ENCODE measurements at regions not wholly inside any gene's neighbourhood (a gene's known extent, or its start where the extent isn't known, plus 50 kb on each side); places are given as distances from the start of the nearest gene placed in this dataset.

DNA sequence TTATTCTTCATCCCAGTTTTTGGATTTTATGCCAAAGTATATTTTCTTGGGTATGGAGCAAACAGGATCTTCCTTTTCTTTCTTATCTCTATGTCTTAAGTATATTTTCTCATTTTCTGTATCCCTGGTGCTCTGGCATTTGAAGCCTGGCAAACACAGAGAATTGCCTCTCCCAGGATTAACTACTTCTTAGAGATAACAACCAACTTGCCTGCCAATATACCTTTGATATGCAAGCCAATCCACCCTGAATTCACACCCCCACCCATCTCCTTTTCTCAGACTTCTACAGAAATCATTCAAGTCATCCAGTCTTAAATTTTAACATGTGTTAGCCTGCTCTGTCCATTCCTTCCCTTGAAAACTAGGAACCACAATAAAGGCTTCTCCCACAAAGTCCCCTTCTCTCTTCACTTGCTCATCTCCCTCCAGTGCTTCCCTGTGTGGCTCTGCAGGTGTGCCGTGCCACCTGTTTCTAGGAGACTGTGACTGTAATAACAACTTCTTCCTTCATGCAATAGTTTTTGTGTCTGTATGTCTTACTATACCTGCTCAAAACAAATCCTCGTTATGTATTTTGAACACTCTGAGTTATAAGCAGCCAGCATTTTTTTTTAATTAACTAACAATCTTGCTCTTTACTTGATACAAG is 649.7 kb upstream of the RIOK2 start:
- no peak overlapping the region for H3K4me3 ChIP-seq (ENCODE audit: low read length)
- H3K36me3 ChIP-seq (ENCODE audit: insufficient read depth, low read depth, low read length), result no peaks in the 10 kb centered on the region
- no peaks in the 10 kb centered on the region for H3K27me3 ChIP-seq (ENCODE audit: insufficient read depth, low read length)
- H3K9me3 ChIP-seq (ENCODE audit: insufficient read depth, low read depth, low read length), result no peaks in the 10 kb centered on the region
- H3K4me1 ChIP-seq (ENCODE audit: insufficient read depth, low read length), result no peaks in the 10 kb centered on the region
- H3K27ac ChIP-seq (ENCODE audit: low read length), result no peak overlapping the region
- H3K9ac ChIP-seq (ENCODE audit: low read depth, low read length), result no peak overlapping the region

- Histone ChIP-seq H3K4me3 (ENCODE audit: low read length) (no peak overlapping the region), H3K4me1 (ENCODE audit: insufficient read depth, low read length) (no peaks in the 10 kb centered on the region), H3K36me3 (ENCODE audit: insufficient read depth, low read depth, low read length) (no peaks in the 10 kb centered on the region), H3K27ac (ENCODE audit: low read length) (no peak overlapping the region), H3K9me3 (ENCODE audit: insufficient read depth, low read depth, low read length) (no peaks in the 10 kb centered on the region), H3K27me3 (ENCODE audit: insufficient read depth, low read length) (no peaks in the 10 kb centered on the region), H3K9ac (ENCODE audit: low read depth, low read length) (no peak overlapping the region)
Observed at GRCh38 chr5:97834561-97834960, 651.5 kb upstream of the RIOK2 start.

DNA sequence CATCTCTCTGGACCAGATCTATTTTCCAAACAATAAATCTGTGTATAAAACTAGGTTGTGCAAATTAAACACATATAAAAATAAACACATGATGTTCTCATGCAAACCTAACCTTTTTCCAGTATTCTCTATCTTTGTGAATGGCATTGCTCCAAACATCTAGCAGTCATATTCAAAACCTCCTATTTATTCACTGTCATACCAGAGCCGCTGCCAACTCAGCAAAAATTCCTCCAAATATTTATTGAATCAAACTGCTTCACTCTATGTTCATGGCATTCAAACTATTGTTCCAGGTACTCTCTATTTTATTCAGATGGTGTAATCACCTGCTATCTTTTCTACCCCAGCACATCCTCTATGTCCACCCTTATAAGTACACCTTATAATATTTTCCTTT is 652.1 kb upstream of the RIOK2 start:
- H3K4me1 ChIP-seq (ENCODE audit: insufficient read depth, low read length), result no peaks in the 10 kb centered on the region
- no peak overlapping the region for H3K9ac ChIP-seq (ENCODE audit: low read depth, low read length)
- H3K27ac ChIP-seq (ENCODE audit: low read length), result no peak overlapping the region
- H3K36me3 ChIP-seq (ENCODE audit: insufficient read depth, low read depth, low read length), result no peaks in the 10 kb centered on the region
- no peak overlapping the region for H3K4me3 ChIP-seq (ENCODE audit: low read length)
- no peaks in the 10 kb centered on the region for H3K9me3 ChIP-seq (ENCODE audit: insufficient read depth, low read depth, low read length)
- H3K27me3 ChIP-seq (ENCODE audit: insufficient read depth, low read length), result no peaks in the 10 kb centered on the region

- Histone ChIP-seq H3K4me1 (ENCODE audit: insufficient read depth, low read length) (no peaks in the 10 kb centered on the region), H3K9me3 (ENCODE audit: insufficient read depth, low read depth, low read length) (no peaks in the 10 kb centered on the region), H3K4me3 (ENCODE audit: low read length) (no peak overlapping the region)
Observed at GRCh38 chr5:97836816-97837215, 653.8 kb upstream of the RIOK2 start.

DNA sequence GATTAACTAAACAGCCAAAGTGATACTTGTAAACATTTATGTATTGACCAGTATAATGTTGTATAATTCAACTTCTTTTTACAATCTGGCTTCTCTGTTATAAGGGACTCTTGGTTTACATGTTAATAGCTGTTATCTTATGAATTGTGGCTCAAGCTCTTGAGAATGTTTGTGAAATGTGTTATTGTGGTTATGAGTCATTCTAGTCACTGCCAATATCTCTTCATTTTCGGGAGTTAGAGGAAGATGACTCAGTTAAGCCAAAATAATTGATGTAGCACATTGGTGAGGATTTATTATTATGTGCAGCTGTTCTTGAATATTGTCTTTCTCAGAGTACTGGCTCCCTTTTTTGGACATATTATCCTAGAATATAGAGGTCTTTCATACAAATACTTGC is 655.2 kb upstream of the RIOK2 start:
- Histone ChIP-seq H3K4me1 (ENCODE audit: insufficient read depth, low read length) (no peaks in the 10 kb centered on the region), H3K36me3 (ENCODE audit: insufficient read depth, low read depth, low read length) (no peaks in the 10 kb centered on the region), H3K4me3 (ENCODE audit: low read length) (no peak overlapping the region), H3K27me3 (ENCODE audit: insufficient read depth, low read length) (no peaks in the 10 kb centered on the region), H3K27ac (ENCODE audit: low read length) (no peak overlapping the region), H3K9me3 (ENCODE audit: insufficient read depth, low read depth, low read length) (no peaks in the 10 kb centered on the region), H3K9ac (ENCODE audit: low read depth, low read length) (no peak overlapping the region)

More at GRCh38 chr5:97836816-97837215, 653.8 kb upstream of the RIOK2 start:
- no peak overlapping the region for H3K27ac ChIP-seq (ENCODE audit: low read length)
- no peak overlapping the region for H3K9ac ChIP-seq (ENCODE audit: low read depth, low read length)
- H3K27me3 ChIP-seq (ENCODE audit: insufficient read depth, low read length), result no peaks in the 10 kb centered on the region
- no peaks in the 10 kb centered on the region for H3K36me3 ChIP-seq (ENCODE audit: insufficient read depth, low read depth, low read length)

DNA sequence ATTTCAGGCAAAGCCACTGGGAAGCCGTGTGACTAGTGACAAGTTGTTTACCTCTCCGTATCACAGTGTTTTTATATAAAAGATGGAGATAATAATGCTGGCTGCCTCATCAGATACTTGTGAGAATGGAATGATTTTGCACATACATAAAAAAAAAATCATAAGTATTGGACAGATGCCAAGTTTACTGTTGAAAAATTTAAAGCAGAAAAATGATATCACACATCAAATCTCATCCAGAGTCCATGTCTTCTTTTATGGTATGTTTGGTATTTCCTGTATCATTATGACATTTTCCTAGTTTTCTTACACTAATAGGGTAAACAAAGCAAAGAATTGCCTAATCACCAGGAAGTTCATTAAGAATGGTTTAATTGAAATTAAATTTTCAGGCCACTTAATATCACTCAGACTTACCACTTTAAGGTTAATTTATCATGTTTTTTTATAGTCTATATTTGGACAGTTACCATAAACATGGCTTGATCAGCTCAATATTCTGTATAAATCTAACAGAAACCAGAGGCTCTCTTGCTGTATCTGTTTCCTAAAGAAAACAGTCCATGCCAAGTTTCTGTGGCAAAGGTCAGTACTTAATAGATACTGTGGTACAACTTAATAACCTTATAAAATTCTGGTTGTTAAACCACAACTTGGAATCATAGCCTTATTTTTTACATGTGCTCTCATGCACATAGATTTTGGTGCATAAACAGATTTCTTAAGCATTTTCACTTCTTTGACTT is 656.5 kb upstream of the RIOK2 start:
- no peak overlapping the region for H3K27ac ChIP-seq (ENCODE audit: low read length)
- H3K36me3 ChIP-seq (ENCODE audit: insufficient read depth, low read depth, low read length), result no peaks in the 10 kb centered on the region
- H3K9me3 ChIP-seq (ENCODE audit: insufficient read depth, low read depth, low read length), result no peaks in the 10 kb centered on the region
- no peaks in the 10 kb centered on the region for H3K27me3 ChIP-seq (ENCODE audit: insufficient read depth, low read length)
- H3K4me1 ChIP-seq (ENCODE audit: insufficient read depth, low read length), result no peaks in the 10 kb centered on the region
- H3K4me3 ChIP-seq (ENCODE audit: low read length), result no peak overlapping the region
- no peak overlapping the region for H3K9ac ChIP-seq (ENCODE audit: low read depth, low read length)

DNA sequence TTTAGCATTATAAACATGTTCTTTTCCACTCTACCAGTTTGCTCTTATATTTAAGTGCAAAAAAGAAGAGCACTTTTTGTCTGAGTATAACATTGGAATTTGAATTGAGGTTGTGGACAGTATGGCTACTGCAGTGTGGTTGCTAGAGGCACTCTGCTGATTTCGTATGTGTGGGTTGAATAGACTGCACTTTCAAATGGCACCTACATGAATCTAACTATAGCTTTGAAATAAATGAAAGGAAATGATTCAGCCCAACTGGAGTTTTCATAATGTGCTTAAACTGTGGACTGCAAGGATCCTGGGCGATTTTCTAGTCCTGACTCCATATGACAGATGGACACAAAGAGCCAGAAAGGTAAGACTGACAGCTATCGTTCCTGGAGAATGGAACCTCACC is 657.6 kb upstream of the RIOK2 start:
- H3K27me3 ChIP-seq (ENCODE audit: insufficient read depth, low read length), result no peaks in the 10 kb centered on the region
- no peak overlapping the region for H3K4me3 ChIP-seq (ENCODE audit: low read length)
- H3K36me3 ChIP-seq (ENCODE audit: insufficient read depth, low read depth, low read length), result no peaks in the 10 kb centered on the region
- no peak overlapping the region for H3K9ac ChIP-seq (ENCODE audit: low read depth, low read length)
- H3K27ac ChIP-seq (ENCODE audit: low read length), result no peak overlapping the region
- H3K9me3 ChIP-seq (ENCODE audit: insufficient read depth, low read depth, low read length), result no peaks in the 10 kb centered on the region
- H3K4me1 ChIP-seq (ENCODE audit: insufficient read depth, low read length), result no peaks in the 10 kb centered on the region

DNA sequence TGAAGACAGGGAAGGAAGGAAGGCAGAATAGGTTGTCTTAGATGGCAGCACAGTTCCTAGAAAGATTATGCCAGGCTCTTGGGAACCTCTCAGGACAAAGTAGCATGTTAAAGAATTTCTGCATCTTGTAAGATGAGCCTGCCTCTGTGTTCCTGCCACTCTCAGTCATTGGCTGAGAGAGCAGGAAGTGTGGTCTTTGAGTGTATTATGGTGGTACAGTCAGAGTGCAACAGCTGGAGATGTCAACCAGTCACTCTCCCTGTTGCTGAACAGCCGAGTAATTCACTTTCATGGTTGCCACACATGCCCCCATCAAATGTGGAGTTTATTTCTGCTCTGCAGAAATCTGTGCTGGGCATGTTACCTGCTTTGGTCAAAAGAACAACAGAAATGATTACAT is 659.6 kb upstream of the RIOK2 start:
- no peak overlapping the region for H3K4me3 ChIP-seq (ENCODE audit: low read length)
- H3K4me1 ChIP-seq (ENCODE audit: insufficient read depth, low read length), result no peaks in the 10 kb centered on the region
- no peaks in the 10 kb centered on the region for H3K27me3 ChIP-seq (ENCODE audit: insufficient read depth, low read length)
- no peaks in the 10 kb centered on the region for H3K9me3 ChIP-seq (ENCODE audit: insufficient read depth, low read depth, low read length)
- no peaks in the 10 kb centered on the region for H3K36me3 ChIP-seq (ENCODE audit: insufficient read depth, low read depth, low read length)
- H3K27ac ChIP-seq (ENCODE audit: low read length), result no peak overlapping the region
- H3K9ac ChIP-seq (ENCODE audit: low read depth, low read length), result no peak overlapping the region

- no peaks in the 10 kb centered on the region for H3K36me3 ChIP-seq (ENCODE audit: insufficient read depth, low read depth, low read length)
- no peaks in the 10 kb centered on the region for H3K4me1 ChIP-seq (ENCODE audit: insufficient read depth, low read length)
- no peaks in the 10 kb centered on the region for H3K9me3 ChIP-seq (ENCODE audit: insufficient read depth, low read depth, low read length)
- no peak overlapping the region for H3K4me3 ChIP-seq (ENCODE audit: low read length)
- H3K9ac ChIP-seq (ENCODE audit: low read depth, low read length), result no peak overlapping the region
- H3K27me3 ChIP-seq (ENCODE audit: insufficient read depth, low read length), result no peaks in the 10 kb centered on the region
- no peak overlapping the region for H3K27ac ChIP-seq (ENCODE audit: low read length)
Observed at GRCh38 chr5:97844797-97845196, 661.8 kb upstream of the RIOK2 start.

GRCh38 chr5:97846643-97847042 is 663.6 kb upstream of the RIOK2 start:
- Histone ChIP-seq H3K4me3 (ENCODE audit: low read length) (no peak overlapping the region), H3K9ac (ENCODE audit: low read depth, low read length) (no peak overlapping the region), H3K27me3 (ENCODE audit: insufficient read depth, low read length) (no peaks in the 10 kb centered on the region), H3K4me1 (ENCODE audit: insufficient read depth, low read length) (no peaks in the 10 kb centered on the region), H3K36me3 (ENCODE audit: insufficient read depth, low read depth, low read length) (no peaks in the 10 kb centered on the region), H3K9me3 (ENCODE audit: insufficient read depth, low read depth, low read length) (no peaks in the 10 kb centered on the region), H3K27ac (ENCODE audit: low read length) (no peak overlapping the region)

- Histone ChIP-seq H3K27ac (ENCODE audit: low read length) (no peak overlapping the region), H3K9ac (ENCODE audit: low read depth, low read length) (no peak overlapping the region), H3K4me3 (ENCODE audit: low read length) (no peak overlapping the region), H3K36me3 (ENCODE audit: insufficient read depth, low read depth, low read length) (no peaks in the 10 kb centered on the region), H3K4me1 (ENCODE audit: insufficient read depth, low read length) (no peaks in the 10 kb centered on the region), H3K9me3 (ENCODE audit: insufficient read depth, low read depth, low read length) (no peaks in the 10 kb centered on the region), H3K27me3 (ENCODE audit: insufficient read depth, low read length) (no peaks in the 10 kb centered on the region)
Observed at GRCh38 chr5:97847920-97848631, 665.0 kb upstream of the RIOK2 start.

- Histone ChIP-seq H3K4me1 (ENCODE audit: insufficient read depth, low read length) (no peaks in the 10 kb centered on the region), H3K9ac (ENCODE audit: low read depth, low read length) (no peak overlapping the region), H3K36me3 (ENCODE audit: insufficient read depth, low read depth, low read length) (no peaks in the 10 kb centered on the region), H3K27me3 (ENCODE audit: insufficient read depth, low read length) (no peaks in the 10 kb centered on the region), H3K27ac (ENCODE audit: low read length) (no peak overlapping the region), H3K4me3 (ENCODE audit: low read length) (no peak overlapping the region), H3K9me3 (ENCODE audit: insufficient read depth, low read depth, low read length) (no peaks in the 10 kb centered on the region)
Observed at GRCh38 chr5:97851036-97851435, 668.0 kb upstream of the RIOK2 start.
